Omental fat pad (tissue), 3 donors: ENCODE measurements at regions not wholly inside any gene's neighbourhood (a gene's known extent, or its start where the extent isn't known, plus 50 kb on each side); places are given as distances from the start of the nearest gene placed in this dataset.

Experiments used
- ATAC-seq: fragments of 150-250 bp; one replicate; pipeline ENCODE4 v1.9.1; 2016; ENCODE audit warnings: mild to moderate bottlenecking, moderate library complexity; ENCODE audit not compliant: low FRiP score
- DNase-seq: peaks from one replicate; pipeline ENCODE4 v3.0.0-alpha.2; 2019; ENCODE audit warnings: low spot score
- TF ChIP-seq, protein P1 (sequence below), 3 donors: fragments of 450-650 bp; IDR thresholded peaks; one replicate each; pipeline ENCODE4 v1.5.1; 2016 to 2017; ENCODE audit warnings: antibody characterized with exemption in 3 of 3, mild to moderate bottlenecking in 3 of 3, moderate library complexity in 2 of 3

DNA sequence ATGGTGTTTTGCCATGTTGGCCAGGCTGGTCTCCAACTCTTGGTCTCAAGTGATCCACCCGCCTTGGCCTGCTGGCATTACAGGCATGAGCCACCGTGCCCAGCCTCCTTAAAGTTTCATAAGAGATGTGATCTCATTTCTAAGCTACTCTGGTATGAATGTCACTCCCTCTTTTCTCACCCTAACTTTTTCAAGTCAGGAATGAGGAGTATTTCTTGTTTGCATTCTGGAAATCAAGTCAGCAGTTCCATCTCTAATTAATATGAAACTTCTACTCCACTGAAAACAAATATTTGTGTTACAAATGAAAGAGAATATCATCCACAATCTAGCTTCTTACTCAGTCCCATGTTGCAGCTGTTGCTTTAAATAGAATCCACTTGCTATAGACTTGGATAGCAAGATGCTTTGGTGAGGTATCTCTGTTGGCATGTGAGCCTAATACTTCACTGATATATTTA is 61.3 kb downstream of the ARF6 start:
- DNase-seq = no peak
- ATAC-seq = no peak
- TF ChIP-seq, protein P1, sequence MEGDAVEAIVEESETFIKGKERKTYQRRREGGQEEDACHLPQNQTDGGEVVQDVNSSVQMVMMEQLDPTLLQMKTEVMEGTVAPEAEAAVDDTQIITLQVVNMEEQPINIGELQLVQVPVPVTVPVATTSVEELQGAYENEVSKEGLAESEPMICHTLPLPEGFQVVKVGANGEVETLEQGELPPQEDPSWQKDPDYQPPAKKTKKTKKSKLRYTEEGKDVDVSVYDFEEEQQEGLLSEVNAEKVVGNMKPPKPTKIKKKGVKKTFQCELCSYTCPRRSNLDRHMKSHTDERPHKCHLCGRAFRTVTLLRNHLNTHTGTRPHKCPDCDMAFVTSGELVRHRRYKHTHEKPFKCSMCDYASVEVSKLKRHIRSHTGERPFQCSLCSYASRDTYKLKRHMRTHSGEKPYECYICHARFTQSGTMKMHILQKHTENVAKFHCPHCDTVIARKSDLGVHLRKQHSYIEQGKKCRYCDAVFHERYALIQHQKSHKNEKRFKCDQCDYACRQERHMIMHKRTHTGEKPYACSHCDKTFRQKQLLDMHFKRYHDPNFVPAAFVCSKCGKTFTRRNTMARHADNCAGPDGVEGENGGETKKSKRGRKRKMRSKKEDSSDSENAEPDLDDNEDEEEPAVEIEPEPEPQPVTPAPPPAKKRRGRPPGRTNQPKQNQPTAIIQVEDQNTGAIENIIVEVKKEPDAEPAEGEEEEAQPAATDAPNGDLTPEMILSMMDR (IDR thresholded peaks at IDR 0.05) = no peak

DNA sequence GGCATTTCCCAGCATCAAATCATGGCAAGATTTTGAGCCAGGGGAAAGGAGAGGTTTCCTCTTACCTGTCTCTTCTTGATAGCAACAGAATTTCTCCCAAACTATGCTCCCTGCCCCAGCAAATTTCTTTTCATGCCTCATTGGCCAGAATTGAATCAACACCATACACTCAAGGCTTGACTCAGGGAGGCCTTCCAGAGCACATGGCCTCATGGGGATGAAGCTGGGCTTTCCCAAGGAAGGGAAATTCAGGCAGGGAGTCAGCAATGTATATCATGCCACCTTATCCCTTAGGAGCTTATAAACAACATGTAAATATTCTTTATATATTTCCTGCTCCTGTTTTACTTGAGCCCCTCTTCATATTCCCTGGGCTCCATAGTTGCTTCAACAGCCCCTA is 62.1 kb downstream of the ARF6 start:
- no peak for ATAC-seq
- no peak for DNase-seq
- TF ChIP-seq, protein P1 (IDR thresholded peaks at IDR 0.05) = no peak

DNA sequence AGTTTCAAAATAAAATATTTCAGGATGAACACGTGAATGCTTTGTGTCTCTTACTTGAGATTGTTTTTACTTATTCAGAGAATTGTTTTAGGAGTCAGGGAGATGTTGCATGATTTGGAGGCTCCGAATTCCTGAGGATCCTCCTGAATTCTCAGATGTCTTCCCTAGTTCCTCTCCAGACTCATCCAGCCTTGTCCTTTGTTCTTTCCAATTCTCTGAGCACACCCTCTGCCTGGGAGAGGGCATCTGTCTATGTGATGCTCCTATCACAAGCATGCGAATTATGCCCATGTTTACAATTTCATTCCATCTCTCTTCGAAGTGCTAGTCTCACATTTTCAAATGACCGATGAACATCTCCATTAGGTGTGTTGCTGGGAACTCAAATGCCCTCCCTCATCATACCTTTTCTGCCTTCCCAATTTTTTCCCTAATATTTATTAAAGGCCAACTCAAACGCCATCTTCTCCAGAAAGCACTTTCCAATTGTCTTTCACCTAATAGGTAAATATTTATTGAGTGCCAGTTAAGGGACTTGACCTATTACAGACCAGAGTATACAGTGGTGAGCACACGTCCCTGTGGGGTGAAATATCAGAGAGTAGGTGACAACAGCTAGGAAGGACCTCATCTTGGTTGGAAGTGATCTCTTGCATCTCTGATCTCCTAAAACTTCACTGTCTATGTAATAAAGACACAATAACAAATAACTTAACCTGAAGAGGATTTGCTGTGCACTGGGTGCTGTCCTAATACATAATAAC is 64.4 kb downstream of the ARF6 start:
- DNase-seq (no peak), ATAC-seq (no peak)
- TF ChIP-seq, protein P1 (IDR thresholded peaks at IDR 0.05) = no peak

DNA sequence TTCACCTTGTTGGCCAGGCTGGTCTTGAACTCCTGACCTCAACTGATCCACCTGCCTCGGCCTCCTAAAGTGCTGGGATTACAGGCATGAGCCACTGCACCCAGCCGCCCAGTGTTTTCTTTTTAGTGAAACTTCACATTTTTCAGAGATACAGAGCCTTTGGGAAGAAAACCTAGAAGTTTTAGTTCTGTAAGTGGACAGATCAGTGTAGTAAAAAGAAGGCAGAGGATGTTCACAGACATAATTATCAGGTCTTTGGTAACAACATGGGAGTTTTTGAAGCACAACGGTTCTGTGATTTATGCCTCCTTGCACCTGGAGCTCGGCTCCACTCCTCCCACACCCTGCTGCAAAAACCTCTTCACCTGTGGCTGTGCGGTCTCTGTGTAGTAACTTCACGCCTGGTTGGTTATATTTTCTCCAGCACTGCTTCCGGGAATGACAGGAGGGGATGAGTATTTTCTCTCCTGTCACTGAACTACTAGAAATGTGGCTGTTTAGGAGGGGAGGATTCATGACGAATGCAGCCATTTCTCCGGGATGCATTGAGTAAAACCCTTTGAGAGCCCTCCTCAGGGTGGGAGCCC is 67.0 kb downstream of the ARF6 start:
- DNase-seq (no peak), ATAC-seq (peak; percentile 62)

DNA sequence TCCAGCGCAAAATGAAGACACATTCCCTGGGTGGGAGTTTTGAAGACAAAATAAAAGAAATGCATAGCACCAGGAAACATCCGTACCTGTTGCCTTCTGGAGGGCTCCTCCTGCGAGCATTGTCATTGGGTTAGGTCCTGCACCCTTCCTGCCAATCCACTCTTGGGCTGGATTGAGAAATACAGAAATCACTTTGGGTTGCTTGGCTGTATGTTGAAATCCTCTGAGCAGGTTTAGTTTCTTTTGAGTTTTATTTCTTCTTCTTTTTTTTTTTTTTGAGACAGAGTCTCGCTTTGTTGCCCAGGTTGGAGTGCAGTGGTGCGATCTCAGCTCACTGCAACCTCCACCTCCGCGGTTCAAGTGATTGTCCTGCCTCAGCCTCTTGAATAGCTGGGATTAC is 67.6 kb downstream of the ARF6 start:
- TF ChIP-seq, protein P1 (IDR thresholded peaks at IDR 0.05) = no peak
- ATAC-seq (peak; percentile 73), DNase-seq (no peak)

More for the DNA sequence above, 67.0 kb downstream of the ARF6 start:
- TF ChIP-seq, protein P1 (IDR thresholded peaks at IDR 0.05) = no peak

DNA sequence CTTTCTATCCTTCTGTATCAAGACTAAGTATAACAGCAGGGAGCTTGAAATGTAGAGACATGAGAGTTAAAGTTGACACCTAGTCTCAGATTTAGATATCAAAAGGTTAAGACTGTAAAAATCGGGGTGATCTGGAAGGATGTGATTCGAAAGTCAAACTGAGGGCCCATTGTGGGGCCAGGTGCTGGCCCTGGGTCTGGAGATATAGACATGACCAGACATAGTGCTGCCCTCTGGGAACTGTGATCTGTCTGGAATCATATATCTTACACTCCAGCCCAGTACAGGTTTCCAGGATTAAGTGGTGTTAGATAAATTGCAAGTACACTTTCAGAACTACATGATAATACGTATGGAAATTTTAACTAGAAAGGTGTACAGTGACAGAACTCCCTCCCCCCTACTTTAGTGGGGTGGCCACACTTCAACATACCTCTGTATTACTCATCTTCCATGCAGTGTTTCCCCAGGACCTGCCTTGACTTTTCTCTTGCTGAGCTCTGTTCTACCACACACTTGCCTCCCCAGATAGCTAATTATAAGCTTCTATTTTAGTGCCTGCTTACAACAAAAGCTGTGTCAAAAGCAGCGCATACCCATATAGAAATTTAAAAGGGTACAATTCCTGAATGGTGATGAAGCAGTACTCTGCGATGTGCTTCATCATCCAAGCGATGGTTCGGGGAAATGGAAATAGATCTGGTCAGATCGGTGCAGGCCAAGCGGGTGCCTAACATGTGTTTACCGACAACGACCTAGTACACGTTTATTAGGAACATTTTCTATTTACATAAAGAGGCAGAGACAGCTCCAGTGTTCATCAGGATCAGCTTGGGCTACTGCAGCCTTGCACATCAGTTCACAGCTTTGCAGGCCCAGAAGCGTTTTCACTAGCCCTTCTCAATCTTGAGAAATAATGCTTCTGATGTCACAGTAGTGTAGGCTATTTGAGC is 68.7 kb downstream of the ARF6 start:
- no peak for ATAC-seq
- DNase-seq = no peak
- TF ChIP-seq, protein P1 (IDR thresholded peaks at IDR 0.05) = no peak
